KMS-11 (cell line): ENCODE measurements at regions not wholly inside any gene's neighbourhood (a gene's known extent, or its start where the extent isn't known, plus 50 kb on each side); places are given as distances from the start of the nearest gene placed in this dataset.

Experiments used
- H2AFZ ChIP-seq: fragments of 200-600 bp; sonication (generic); 2 replicates; pipeline ENCODE4 v1.6.1; 2016; ENCODE audit warnings: antibody characterized with exemption, mixed run types, low read depth
- H3K27ac ChIP-seq: fragments of 200-600 bp; sonication (generic); 2 replicates; pipeline ENCODE4 v1.6.1; 2016; ENCODE audit warnings: mild to moderate bottlenecking, mixed run types
- H3K27me3 ChIP-seq: fragments of 200-600 bp; sonication (generic); 2 replicates; pipeline ENCODE4 v1.6.1; 2017; ENCODE audit warnings: mild to moderate bottlenecking, low read depth, mixed run types, moderate library complexity; ENCODE audit not compliant: insufficient read depth
- H3K36me3 ChIP-seq: fragments of 200-600 bp; sonication (generic); 2 replicates; pipeline ENCODE4 v1.6.1; 2017; ENCODE audit warnings: mild to moderate bottlenecking, mixed run types; ENCODE audit not compliant: insufficient read depth
- H3K4me1 ChIP-seq: fragments of 200-600 bp; sonication (generic); 2 replicates; pipeline ENCODE4 v1.6.1; 2016; ENCODE audit warnings: mild to moderate bottlenecking, low read depth, mixed run types; ENCODE audit not compliant: poor library complexity, severe bottlenecking
- H3K4me2 ChIP-seq: fragments of 200-600 bp; sonication (generic); 2 replicates; pipeline ENCODE4 v1.7.0; 2016; ENCODE audit warnings: mild to moderate bottlenecking, mixed run types
- H3K4me3 ChIP-seq: fragments of 200-600 bp; sonication (generic); IDR thresholded peaks from 2 replicates; pipeline ENCODE4 v1.6.1; 2017; ENCODE audit warnings: low read depth, low read length, mixed read lengths; ENCODE audit not compliant: insufficient read depth
- H3K79me2 ChIP-seq: fragments of 200-600 bp; sonication (generic); 2 replicates; pipeline ENCODE4 v1.6.1; 2016; ENCODE audit warnings: low read depth, mixed run types; ENCODE audit not compliant: insufficient read depth
- H3K9ac ChIP-seq: fragments of 200-600 bp; sonication (generic); 2 replicates; pipeline ENCODE4 v1.6.1; 2016; ENCODE audit warnings: mild to moderate bottlenecking, mixed run types
- H4K20me1 ChIP-seq: fragments of 200-600 bp; sonication (generic); 2 replicates; pipeline ENCODE4 v1.6.1; 2016; ENCODE audit warnings: mild to moderate bottlenecking, mixed run types; ENCODE audit not compliant: insufficient read depth
- TF ChIP-seq, protein P1 (sequence below): fragments of 200-600 bp; sonication (generic); conservative IDR thresholded peaks from 2 replicates; pipeline ENCODE4 v1.6.1; 2017; ENCODE audit warnings: low read depth, mild to moderate bottlenecking, antibody characterized with exemption, low read length, moderate library complexity, mixed read lengths

DNA sequence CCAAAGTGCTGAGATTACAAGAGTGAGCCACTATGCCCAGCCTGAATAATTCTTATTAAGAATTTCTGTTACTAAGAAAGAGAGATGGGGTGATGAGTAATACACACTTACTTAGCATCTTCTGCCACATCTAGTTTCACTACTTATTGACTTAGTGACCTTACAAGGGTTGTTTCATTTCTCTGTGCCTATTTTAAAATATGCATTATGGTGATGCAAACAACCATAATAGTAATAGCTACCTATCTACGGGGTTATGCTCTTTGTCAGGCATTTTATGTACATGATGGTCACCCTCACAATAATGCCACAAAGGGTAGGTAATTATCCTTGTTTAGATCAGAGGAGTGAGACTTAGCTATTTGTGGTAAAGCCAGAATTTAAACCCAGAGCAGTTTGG is 499.0 kb upstream of the SGCD start:
- Histone ChIP-seq H3K36me3 (no peaks in the 10 kb centered on the region), H3K4me1 (no peaks in the 10 kb centered on the region), H3K27ac (no peak overlapping the region), H3K27me3 (no peaks in the 10 kb centered on the region), H3K4me3 (no peak overlapping the region), H3K9ac (no peak overlapping the region), H4K20me1 (no peaks in the 10 kb centered on the region), H3K79me2 (no peaks in the 10 kb centered on the region), H2AFZ (no peak overlapping the region), H3K4me2 (no peak overlapping the region)
- TF ChIP-seq, protein P1, sequence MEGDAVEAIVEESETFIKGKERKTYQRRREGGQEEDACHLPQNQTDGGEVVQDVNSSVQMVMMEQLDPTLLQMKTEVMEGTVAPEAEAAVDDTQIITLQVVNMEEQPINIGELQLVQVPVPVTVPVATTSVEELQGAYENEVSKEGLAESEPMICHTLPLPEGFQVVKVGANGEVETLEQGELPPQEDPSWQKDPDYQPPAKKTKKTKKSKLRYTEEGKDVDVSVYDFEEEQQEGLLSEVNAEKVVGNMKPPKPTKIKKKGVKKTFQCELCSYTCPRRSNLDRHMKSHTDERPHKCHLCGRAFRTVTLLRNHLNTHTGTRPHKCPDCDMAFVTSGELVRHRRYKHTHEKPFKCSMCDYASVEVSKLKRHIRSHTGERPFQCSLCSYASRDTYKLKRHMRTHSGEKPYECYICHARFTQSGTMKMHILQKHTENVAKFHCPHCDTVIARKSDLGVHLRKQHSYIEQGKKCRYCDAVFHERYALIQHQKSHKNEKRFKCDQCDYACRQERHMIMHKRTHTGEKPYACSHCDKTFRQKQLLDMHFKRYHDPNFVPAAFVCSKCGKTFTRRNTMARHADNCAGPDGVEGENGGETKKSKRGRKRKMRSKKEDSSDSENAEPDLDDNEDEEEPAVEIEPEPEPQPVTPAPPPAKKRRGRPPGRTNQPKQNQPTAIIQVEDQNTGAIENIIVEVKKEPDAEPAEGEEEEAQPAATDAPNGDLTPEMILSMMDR: no peak

DNA sequence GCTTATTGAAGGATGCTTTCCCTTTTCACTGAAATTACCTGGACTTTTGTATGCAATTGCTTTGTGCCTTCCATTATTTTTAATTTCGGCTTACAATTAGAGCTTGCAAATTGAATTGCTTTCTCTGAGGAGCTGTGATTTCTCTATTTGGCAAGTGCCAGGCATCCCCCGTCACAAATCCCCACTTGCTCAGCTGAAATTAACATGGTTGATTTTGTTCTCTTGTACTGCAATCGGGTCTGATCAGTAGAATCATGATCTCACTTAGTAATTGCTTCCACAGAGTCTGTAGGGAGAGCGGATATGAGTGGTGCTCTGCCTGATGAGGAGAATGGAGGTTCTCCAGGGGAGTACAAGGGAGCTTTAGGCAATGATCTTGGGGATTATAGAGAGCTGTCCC is 495.5 kb upstream of the SGCD start:
- H3K4me1 ChIP-seq: no peaks in the 10 kb centered on the region
- no peak overlapping the region for H3K27ac ChIP-seq
- H3K4me3 ChIP-seq: no peak overlapping the region
- H3K9ac ChIP-seq: no peak overlapping the region
- H3K27me3 ChIP-seq: no peaks in the 10 kb centered on the region
- H4K20me1 ChIP-seq: no peaks in the 10 kb centered on the region
- TF ChIP-seq, protein P1: no peak
- H2AFZ ChIP-seq: no peak overlapping the region
- no peaks in the 10 kb centered on the region for H3K79me2 ChIP-seq
- H3K36me3 ChIP-seq: no peaks in the 10 kb centered on the region
- H3K4me2 ChIP-seq: no peak overlapping the region

DNA sequence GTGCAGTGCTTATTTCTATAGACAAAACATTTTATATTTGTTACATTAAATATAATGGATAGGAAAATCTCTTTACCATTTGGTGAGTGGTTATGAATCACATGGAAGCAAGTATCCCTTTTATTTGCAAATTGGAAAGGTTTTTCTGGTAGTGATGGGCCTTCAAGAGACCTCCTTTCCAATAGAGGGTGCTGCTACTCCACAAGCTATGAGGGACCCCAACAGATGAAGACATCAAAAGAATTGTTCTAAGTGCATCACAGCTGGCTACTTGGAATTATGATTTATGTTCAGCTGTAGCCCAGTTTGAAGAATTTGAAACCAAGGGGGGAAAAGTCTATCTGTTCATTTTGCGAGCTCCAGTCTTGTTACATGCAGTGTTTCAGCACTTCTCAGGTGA is 493.7 kb upstream of the SGCD start:
- Histone ChIP-seq H3K27ac (no peak overlapping the region), H3K79me2 (no peaks in the 10 kb centered on the region), H3K4me3 (no peak overlapping the region), H2AFZ (no peak overlapping the region), H4K20me1 (no peaks in the 10 kb centered on the region), H3K4me1 (no peaks in the 10 kb centered on the region), H3K27me3 (no peaks in the 10 kb centered on the region), H3K9ac (no peak overlapping the region), H3K4me2 (no peak overlapping the region), H3K36me3 (no peaks in the 10 kb centered on the region)
- TF ChIP-seq, protein P1: no peak

DNA sequence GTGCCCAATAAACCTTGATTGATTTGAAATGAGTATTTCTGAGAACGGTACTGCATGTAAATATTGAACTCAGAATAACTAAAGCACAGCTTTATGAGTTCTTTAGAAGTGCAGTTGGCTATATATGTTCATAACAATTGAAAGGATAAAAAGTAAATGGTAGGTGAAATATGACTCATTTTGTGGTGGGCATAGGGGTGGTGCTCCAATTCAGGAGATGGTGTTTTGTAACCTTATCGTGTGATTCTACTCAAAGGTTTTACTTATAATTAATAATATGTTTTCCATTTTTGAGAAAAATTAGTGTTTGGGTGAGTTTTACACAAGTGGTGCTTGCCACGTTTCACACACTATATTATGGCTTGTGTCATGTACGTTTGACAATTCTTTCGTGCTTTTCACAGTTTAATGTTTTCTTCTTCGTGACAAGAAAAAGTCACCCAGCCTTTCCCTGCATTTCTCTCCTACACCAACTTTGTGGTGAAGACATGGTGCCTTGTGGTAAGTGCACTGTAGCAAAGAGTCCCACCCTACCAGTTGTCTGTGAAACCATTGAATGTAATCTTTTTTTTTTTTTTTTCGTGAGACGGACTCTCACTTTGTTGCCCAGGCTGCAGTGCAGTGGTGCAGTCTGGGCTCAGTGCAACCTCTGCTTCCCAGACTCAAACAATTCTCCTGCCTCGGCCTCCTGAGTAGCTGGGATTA is 492.5 kb upstream of the SGCD start:
- Histone ChIP-seq H3K27ac (no peak overlapping the region), H3K4me3 (no peak overlapping the region), H3K36me3 (no peaks in the 10 kb centered on the region), H2AFZ (no peak overlapping the region), H4K20me1 (no peaks in the 10 kb centered on the region), H3K4me2 (no peak overlapping the region), H3K4me1 (no peaks in the 10 kb centered on the region), H3K27me3 (no peaks in the 10 kb centered on the region), H3K79me2 (no peaks in the 10 kb centered on the region), H3K9ac (no peak overlapping the region)
- TF ChIP-seq, protein P1: no peak
